Effector memory CD8-positive, alpha-beta T cell (primary cell): ENCODE measurements at regions not wholly inside any gene's neighbourhood (a gene's known extent, or its start where the extent isn't known, plus 50 kb on each side); places are given as distances from the start of the nearest gene placed in this dataset.
"Not testable (repeated sequence)": the region's sequence is repeated elsewhere in the genome, so short reads cannot be mapped to it uniquely, and the experiment has no call there.

Experiments
- ATAC-seq: fragments of 150-1000 bp; cut with Tn5 transposase; replicated peaks from 2 replicates; pipeline ENCODE4 v1.10.0; 2021; ENCODE audit warnings: mild to moderate bottlenecking, moderate library complexity
- DNase-seq, 3 experiments: peaks; one replicate each; pipeline ENCODE4 v3.0.0; 2021
- H3K27ac Mint-ChIP-seq, 2 donors: one replicate each; pipeline ENCODE4 v1.8.0; 2022; ENCODE audit warnings: mild to moderate bottlenecking in 2 of 2, mixed read lengths in 2 of 2, moderate library complexity in 2 of 2
- H3K27me3 Mint-ChIP-seq, 2 donors: one replicate each; pipeline ENCODE4 v1.8.0; 2022; ENCODE audit warnings: mixed read lengths in 2 of 2
- H3K36me3 Mint-ChIP-seq: one replicate; pipeline ENCODE4 v1.8.0; 2022; ENCODE audit warnings: mild to moderate bottlenecking, moderate library complexity, mixed read lengths; ENCODE audit not compliant: insufficient read depth
- H3K4me1 Mint-ChIP-seq, 2 donors: one replicate each; pipeline ENCODE4 v1.8.0; 2022; ENCODE audit warnings: low read depth in 2 of 2, mixed read lengths in 2 of 2
- H3K4me3 Mint-ChIP-seq, 2 donors: one replicate each; pipeline ENCODE4 v1.8.0; 2022; ENCODE audit warnings: mild to moderate bottlenecking in 2 of 2, mixed read lengths in 2 of 2, moderate library complexity in 2 of 2
- H3K9me3 Mint-ChIP-seq, 2 donors: one replicate each; pipeline ENCODE4 v1.8.0; 2022; ENCODE audit warnings: mixed read lengths in 2 of 2

- DNase-seq (no peak), ATAC-seq (no peak)
- Mint-ChIP-seq H3K9me3 (peaks cover 3 to 6% of the 10 kb centered on the region in 2 donors), H3K4me1 (no peaks in the 10 kb centered on the region), H3K4me3 (no peak overlapping the region), H3K27me3 (peaks cover 0 to 11% of the 10 kb centered on the region in 2 donors), H3K36me3 (no peaks in the 10 kb centered on the region), H3K27ac (no peak overlapping the region)
Observed at GRCh38 chr7:70887186-70887585, 244.8 kb upstream of the GALNT17 start.

GRCh38 chr7:70890147-70890969 is 241.6 kb upstream of the GALNT17 start:
- H3K36me3 Mint-ChIP-seq: no peaks in the 10 kb centered on the region
- no peak overlapping the region for H3K27ac Mint-ChIP-seq
- H3K4me1 Mint-ChIP-seq: no peaks in the 10 kb centered on the region
- DNase-seq (no peak), ATAC-seq (no peak)
- peaks cover 3 to 6% of the 10 kb centered on the region in 2 donors for H3K9me3 Mint-ChIP-seq
- no peaks in the 10 kb centered on the region for H3K27me3 Mint-ChIP-seq
- no peak overlapping the region for H3K4me3 Mint-ChIP-seq

- Mint-ChIP-seq H3K36me3 (no peaks in the 10 kb centered on the region), H3K4me1 (no peaks in the 10 kb centered on the region), H3K27ac (no peak overlapping the region), H3K4me3 (no peak overlapping the region), H3K27me3 (peaks cover 0 to 9% of the 10 kb centered on the region in 2 donors), H3K9me3 (peaks cover 0 to 6% of the 10 kb centered on the region in 2 donors)
- ATAC-seq (no peak), DNase-seq (no peak)
Observed at GRCh38 chr7:70893422-70893821, 238.5 kb upstream of the GALNT17 start.

- H3K4me3 Mint-ChIP-seq: no peak overlapping the region
- no peak overlapping the region for H3K27ac Mint-ChIP-seq
- no peaks in the 10 kb centered on the region for H3K4me1 Mint-ChIP-seq
- H3K36me3 Mint-ChIP-seq: no peaks in the 10 kb centered on the region
- DNase-seq (no peak), ATAC-seq (no peak)
- H3K27me3 Mint-ChIP-seq: peaks cover 0 to 9% of the 10 kb centered on the region in 2 donors
- H3K9me3 Mint-ChIP-seq: peaks cover 0 to 6% of the 10 kb centered on the region in 2 donors
Observed at GRCh38 chr7:70893971-70894715, 237.8 kb upstream of the GALNT17 start.

GRCh38 chr7:70894799-70895198 is 237.1 kb upstream of the GALNT17 start:
- Mint-ChIP-seq H3K27me3 (peaks cover 0 to 9% of the 10 kb centered on the region in 2 donors), H3K9me3 (peaks cover 0 to 6% of the 10 kb centered on the region in 2 donors), H3K36me3 (no peaks in the 10 kb centered on the region), H3K4me1 (no peaks in the 10 kb centered on the region), H3K4me3 (no peak overlapping the region), H3K27ac (no peak overlapping the region)
- DNase-seq (no peak), ATAC-seq (no peak)

GRCh38 chr7:70895337-70896200 is 236.4 kb upstream of the GALNT17 start:
- H3K36me3 Mint-ChIP-seq, H3K27ac Mint-ChIP-seq, H3K4me3 Mint-ChIP-seq, H3K27me3 Mint-ChIP-seq, H3K9me3 Mint-ChIP-seq, ATAC-seq, H3K4me1 Mint-ChIP-seq, DNase-seq: not testable (repeated sequence)

- Mint-ChIP-seq H3K4me3 (no peak overlapping the region), H3K4me1 (no peaks in the 10 kb centered on the region), H3K36me3 (no peaks in the 10 kb centered on the region), H3K9me3 (peaks cover 8 to 10% of the 10 kb centered on the region in 2 donors), H3K27me3 (peaks cover 5 to 18% of the 10 kb centered on the region in 2 donors), H3K27ac (no peak overlapping the region)
- no peak for DNase-seq
- ATAC-seq: no peak
Observed at GRCh38 chr7:70907259-70908247, 224.4 kb upstream of the GALNT17 start.

GRCh38 chr7:70913924-70914323 is 218.0 kb upstream of the GALNT17 start:
- H3K27ac Mint-ChIP-seq: no peak overlapping the region
- H3K36me3 Mint-ChIP-seq: no peaks in the 10 kb centered on the region
- peaks cover 0 to 2% of the 10 kb centered on the region in 2 donors for H3K9me3 Mint-ChIP-seq
- H3K4me1 Mint-ChIP-seq: no peaks in the 10 kb centered on the region
- ATAC-seq (no peak), DNase-seq (no peak)
- no peak overlapping the region for H3K4me3 Mint-ChIP-seq
- H3K27me3 Mint-ChIP-seq: peaks cover 1 to 2% of the 10 kb centered on the region in 2 donors

GRCh38 chr7:70915067-70915466 is 216.9 kb upstream of the GALNT17 start:
- Mint-ChIP-seq H3K27me3 (peaks cover 4 to 7% of the 10 kb centered on the region in 2 donors), H3K27ac (no peak overlapping the region), H3K4me1 (no peaks in the 10 kb centered on the region), H3K36me3 (no peaks in the 10 kb centered on the region), H3K4me3 (no peak overlapping the region), H3K9me3 (peaks cover 0 to 2% of the 10 kb centered on the region in 2 donors)
- DNase-seq: no peak
- ATAC-seq: no peak

- H3K36me3 Mint-ChIP-seq: no peaks in the 10 kb centered on the region
- DNase-seq: no peak
- no peak overlapping the region for H3K4me3 Mint-ChIP-seq
- ATAC-seq: no peak
- no peaks in the 10 kb centered on the region for H3K4me1 Mint-ChIP-seq
- H3K27me3 Mint-ChIP-seq: peaks cover 4 to 17% of the 10 kb centered on the region in 2 donors
- H3K9me3 Mint-ChIP-seq: peaks cover 1 to 7% of the 10 kb centered on the region in 2 donors
- no peak overlapping the region for H3K27ac Mint-ChIP-seq
Observed at GRCh38 chr7:70919481-70920073, 212.4 kb upstream of the GALNT17 start.

- Mint-ChIP-seq H3K4me3 (no peak overlapping the region), H3K4me1 (no peaks in the 10 kb centered on the region), H3K27ac (no peak overlapping the region), H3K36me3 (no peaks in the 10 kb centered on the region), H3K27me3 (peaks cover 4 to 17% of the 10 kb centered on the region in 2 donors), H3K9me3 (peaks cover 1 to 7% of the 10 kb centered on the region in 2 donors)
- no peak for DNase-seq
- no peak for ATAC-seq
Observed at GRCh38 chr7:70920876-70921275, 211.1 kb upstream of the GALNT17 start.

- no peaks in the 10 kb centered on the region for H3K4me1 Mint-ChIP-seq
- H3K9me3 Mint-ChIP-seq: peaks cover 1 to 7% of the 10 kb centered on the region in 2 donors
- H3K4me3 Mint-ChIP-seq: no peak overlapping the region
- H3K27me3 Mint-ChIP-seq: peaks cover 4 to 17% of the 10 kb centered on the region in 2 donors
- H3K27ac Mint-ChIP-seq: no peak overlapping the region
- no peaks in the 10 kb centered on the region for H3K36me3 Mint-ChIP-seq
- ATAC-seq: no peak
- no peak for DNase-seq
Observed at GRCh38 chr7:70923181-70923845, 208.6 kb upstream of the GALNT17 start.
